ENCODE measurements at regions not wholly inside any gene's neighbourhood (a gene's known extent, or its start where the extent isn't known, plus 50 kb on each side); places are given as distances from the start of the nearest gene placed in this dataset.

DNA sequence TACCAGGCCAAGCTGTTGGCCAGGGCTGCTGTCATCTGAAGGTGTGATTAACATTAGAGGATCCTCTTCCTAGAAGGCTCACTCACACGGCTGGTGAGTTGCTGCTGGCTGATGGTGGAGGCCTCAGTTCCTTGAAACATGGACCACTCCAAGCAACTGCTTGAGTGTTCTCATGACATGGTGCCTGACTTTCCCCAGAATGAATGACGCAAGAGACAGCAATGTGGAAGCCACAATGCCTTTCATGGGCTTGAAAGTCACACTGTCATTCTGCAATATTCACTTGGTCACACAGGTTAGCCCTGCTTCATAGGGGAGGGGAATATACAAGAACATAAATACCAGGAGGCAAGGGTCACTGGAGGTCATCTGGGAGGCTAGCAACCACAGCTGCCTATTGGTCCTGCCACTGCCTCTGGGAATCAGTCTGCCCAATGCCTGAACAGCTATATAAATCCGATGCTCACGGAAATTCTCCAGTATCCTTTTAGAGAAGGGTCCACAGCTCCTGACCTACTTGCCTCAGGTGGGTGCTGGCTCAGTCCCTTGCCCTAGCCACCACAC lies 97.1 kb upstream of the MAML3 start:
- H3K79me2 ChIP-seq (ENCODE audit: control insufficient read depth, insufficient read depth, low read length) = no peaks in the 10 kb centered on the region
- H3K4me1 Mint-ChIP-seq = peaks cover 12% of the 10 kb centered on the region
- H3K9me3 Mint-ChIP-seq (ENCODE audit: insufficient read depth) = no peaks in the 10 kb centered on the region
- WGBS (ENCODE audit: insufficient coverage) = 95% methylated on average over 4 of the region's 4 CpGs
- peaks cover 43% of the 10 kb centered on the region for H3K27me3 Mint-ChIP-seq
- no peak for TF ChIP-seq CTCF (IDR thresholded peaks at IDR 0.05)
- no peak for TF ChIP-seq EZH2 (IDR thresholded peaks at IDR 0.05; ENCODE audit: borderline replicate concordance, insufficient read depth, low read depth, low read length, poor library complexity, severe bottlenecking)
- no peaks in the 10 kb centered on the region for H4K20me1 ChIP-seq (ENCODE audit: control insufficient read depth, insufficient read depth, low read length, poor library complexity, severe bottlenecking)
- ChIA-PET POLR2A (no interaction called here), CTCF (interaction anchor here (1.1 to 7.2 kb wide), 4 partner anchors 199 to 596 kb away, joined by 3 to 112 read pairs (median 44); no protein-coding TSS in a partner anchor)
- H3K4me1 ChIP-seq (ENCODE audit: control insufficient read depth in 2 of 2, insufficient read depth in 2 of 2, low read length in 2 of 2) = peaks cover 9 to 15% of the 10 kb centered on the region in 2 donors
- peaks cover 0 to 13% (median 5%) of the 10 kb centered on the region in 4 experiments for H3K27me3 ChIP-seq (replicated peaks in 1 of 4; ENCODE audit: control extremely low read depth in 1 of 4, control insufficient read depth in 3 of 4, insufficient read depth in 4 of 4, low read length in 3 of 4)
- intact Hi-C loops (cut with micrococcal nuclease) = loop anchor here (5.0 kb wide), 2 partner anchors 631 to 634 kb away; no protein-coding TSS in a partner anchor
- H3K4me3 Mint-ChIP-seq = peak overlapping the region; percentile 3
- no peak overlapping the region for H3K27ac ChIP-seq (ENCODE audit: low read length in 2 of 2)
- no peaks in the 10 kb centered on the region for H3K9me3 ChIP-seq (ENCODE audit: control extremely low read depth in 1 of 3, control insufficient read depth in 2 of 3, insufficient read depth in 1 of 3, low read length in 2 of 3)
- ATAC-seq (ENCODE audit: low read depth) (no peak), DNase-seq (no peak)
- no peaks in the 10 kb centered on the region for H3K36me3 ChIP-seq (replicated peaks in 1 of 2; ENCODE audit: control extremely low read depth in 1 of 2, control insufficient read depth in 1 of 2, extremely low read depth in 1 of 2, insufficient read depth in 2 of 2, low read length in 1 of 2)
- H3K27ac Mint-ChIP-seq = no peak overlapping the region
- no peak overlapping the region for H3K9ac ChIP-seq (ENCODE audit: low read length)
- H3K4me3 ChIP-seq (ENCODE audit: control extremely low read depth in 1 of 5, extremely low read depth in 1 of 5, insufficient read depth in 1 of 5, low read depth in 2 of 5, low read length in 4 of 5) = no peak overlapping the region
- H2AFZ ChIP-seq (ENCODE audit: insufficient read depth, low read depth, low read length, poor library complexity, severe bottlenecking) = no peak overlapping the region
- H3K4me2 ChIP-seq (replicated peaks; ENCODE audit: low read depth, low read length, poor library complexity, severe bottlenecking) = no peak overlapping the region

DNA sequence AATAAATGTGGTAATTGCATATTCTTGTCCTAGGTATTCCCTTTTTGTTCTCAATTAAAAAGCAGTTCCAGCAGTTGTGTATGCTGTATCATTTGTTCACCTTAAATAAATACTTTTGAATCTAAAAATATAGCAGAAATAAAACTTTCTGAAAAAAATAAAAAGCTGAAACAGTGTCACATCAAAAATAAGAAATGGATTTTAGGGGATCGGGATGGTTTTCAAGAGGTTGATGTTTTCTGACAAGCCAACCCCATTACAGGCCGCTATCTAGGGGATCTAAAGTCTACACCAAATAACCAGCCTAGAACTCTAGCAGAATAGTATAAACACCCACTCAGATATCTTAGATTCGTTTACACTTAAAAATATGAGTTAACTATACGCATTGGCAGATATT lies 95.4 kb upstream of the MAML3 start:
- no peak overlapping the region for H3K4me3 Mint-ChIP-seq
- H3K4me1 Mint-ChIP-seq = peaks cover 16% of the 10 kb centered on the region
- Histone ChIP-seq H2AFZ (ENCODE audit: insufficient read depth, low read depth, low read length, poor library complexity, severe bottlenecking) (no peak overlapping the region), H3K27me3 (replicated peaks in 1 of 4; ENCODE audit: control extremely low read depth in 1 of 4, control insufficient read depth in 3 of 4, insufficient read depth in 4 of 4, low read length in 3 of 4) (peaks cover 0 to 13% (median 4%) of the 10 kb centered on the region in 4 experiments), H3K36me3 (replicated peaks in 1 of 2; ENCODE audit: control extremely low read depth in 1 of 2, control insufficient read depth in 1 of 2, extremely low read depth in 1 of 2, insufficient read depth in 2 of 2, low read length in 1 of 2) (no peaks in the 10 kb centered on the region), H3K9ac (ENCODE audit: low read length) (no peak overlapping the region), H3K79me2 (ENCODE audit: control insufficient read depth, insufficient read depth, low read length) (no peaks in the 10 kb centered on the region), H3K27ac (ENCODE audit: low read length in 2 of 2) (no peak overlapping the region), H3K4me1 (ENCODE audit: control insufficient read depth in 2 of 2, insufficient read depth in 2 of 2, low read length in 2 of 2) (peaks cover 9 to 15% of the 10 kb centered on the region in 2 donors), H3K4me2 (replicated peaks; ENCODE audit: low read depth, low read length, poor library complexity, severe bottlenecking) (no peak overlapping the region), H4K20me1 (ENCODE audit: control insufficient read depth, insufficient read depth, low read length, poor library complexity, severe bottlenecking) (no peaks in the 10 kb centered on the region), H3K4me3 (ENCODE audit: control extremely low read depth in 1 of 5, extremely low read depth in 1 of 5, insufficient read depth in 1 of 5, low read depth in 2 of 5, low read length in 4 of 5) (no peak overlapping the region), H3K9me3 (ENCODE audit: control extremely low read depth in 1 of 3, control insufficient read depth in 2 of 3, insufficient read depth in 1 of 3, low read length in 2 of 3) (no peaks in the 10 kb centered on the region)
- ChIA-PET POLR2A (no interaction called here), CTCF (interaction anchor here (0.7 to 7.2 kb wide), 5 partner anchors 16 to 236 kb away, joined by 3 to 112 read pairs (median 3); partner anchors contain the start of gene MAML3)
- intact Hi-C loops (cut with micrococcal nuclease) = loop anchor here (1.0 to 2.0 kb wide), 2 partner anchors 15 to 95 kb away; partner anchors contain the start of gene MAML3
- peak; percentile 43 for DNase-seq
- H3K9me3 Mint-ChIP-seq (ENCODE audit: insufficient read depth) = no peaks in the 10 kb centered on the region
- no peak overlapping the region for H3K27ac Mint-ChIP-seq
- ATAC-seq (ENCODE audit: low read depth) = no peak
- WGBS (ENCODE audit: insufficient coverage) = no CpG with 5 or more reads among the region's 4 CpGs
- H3K27me3 Mint-ChIP-seq = peaks cover 33% of the 10 kb centered on the region
- TF ChIP-seq EZH2 (IDR thresholded peaks at IDR 0.05; ENCODE audit: borderline replicate concordance, insufficient read depth, low read depth, low read length, poor library complexity, severe bottlenecking) = no peak
- TF ChIP-seq CTCF (IDR thresholded peaks at IDR 0.05) = no peak

All from B cell (primary cell).